ENCODE measurements at regions not wholly inside any gene's neighbourhood (a gene's known extent, or its start where the extent isn't known, plus 50 kb on each side); places are given as distances from the start of the nearest gene placed in this dataset.
"Not testable (repeated sequence)": the region's sequence is repeated elsewhere in the genome, so short reads cannot be mapped to it uniquely, and the experiment has no call there.

GRCh38 chr6:19694697-19695096, 142.5 kb upstream of the ID4 start:
- no peak for DNase-seq (ENCODE audit: low spot score)

GRCh38 chr6:19697744-19698290, 139.4 kb upstream of the ID4 start:
- peak; percentile 17 for DNase-seq (ENCODE audit: low spot score)

- DNase-seq (ENCODE audit: low spot score) = no peak
These were observed 137.2 kb upstream of the ID4 start for GRCh38 chr6:19699932-19700331.

GRCh38 chr6:19705606-19706005, 131.6 kb upstream of the ID4 start:
- DNase-seq (ENCODE audit: low spot score) = no peak

GRCh38 chr6:19712012-19712688, 125.0 kb upstream of the ID4 start:
- no peak for DNase-seq (ENCODE audit: low spot score)

GRCh38 chr6:19712998-19713397, 124.2 kb upstream of the ID4 start:
- DNase-seq (ENCODE audit: low spot score) = no peak

- DNase-seq (ENCODE audit: low spot score) = no peak
These were observed 123.8 kb upstream of the ID4 start for GRCh38 chr6:19713411-19713810.

GRCh38 chr6:19713984-19714383, 123.2 kb upstream of the ID4 start:
- no peak for DNase-seq (ENCODE audit: low spot score)

GRCh38 chr6:19714434-19715166, 122.6 kb upstream of the ID4 start:
- DNase-seq (ENCODE audit: low spot score) = no peak

- DNase-seq (ENCODE audit: low spot score) = no peak
These were observed 122.0 kb upstream of the ID4 start for GRCh38 chr6:19715167-19715551.

- no peak for DNase-seq (ENCODE audit: low spot score)
These were observed 117.5 kb upstream of the ID4 start for GRCh38 chr6:19719691-19720128.

GRCh38 chr6:19721766-19722377, 115.3 kb upstream of the ID4 start:
- DNase-seq (ENCODE audit: low spot score) = no peak

- DNase-seq (ENCODE audit: low spot score) = no peak
These were observed 114.2 kb upstream of the ID4 start for GRCh38 chr6:19722999-19723398.

- DNase-seq (ENCODE audit: low spot score) = no peak
These were observed 113.6 kb upstream of the ID4 start for GRCh38 chr6:19723545-19723944.

GRCh38 chr6:19725436-19725835, 111.7 kb upstream of the ID4 start:
- DNase-seq (ENCODE audit: low spot score) = not testable (repeated sequence)

GRCh38 chr6:19731282-19731681, 105.9 kb upstream of the ID4 start:
- DNase-seq (ENCODE audit: low spot score) = no peak

- no peak for DNase-seq (ENCODE audit: low spot score)
These were observed 103.1 kb upstream of the ID4 start for GRCh38 chr6:19734061-19734460.

GRCh38 chr6:19734519-19734918, 102.7 kb upstream of the ID4 start:
- DNase-seq (ENCODE audit: low spot score) = no peak

- no peak for DNase-seq (ENCODE audit: low spot score)
These were observed 101.1 kb upstream of the ID4 start for GRCh38 chr6:19736066-19736465.

GRCh38 chr6:19738010-19738409, 99.2 kb upstream of the ID4 start:
- no peak for DNase-seq (ENCODE audit: low spot score)

- no peak for DNase-seq (ENCODE audit: low spot score)
These were observed 87.4 kb upstream of the ID4 start for GRCh38 chr6:19749722-19750121.

- no peak for DNase-seq (ENCODE audit: low spot score)
These were observed 84.4 kb upstream of the ID4 start for GRCh38 chr6:19752746-19753145.

GRCh38 chr6:19753826-19754225, 83.3 kb upstream of the ID4 start:
- no peak for DNase-seq (ENCODE audit: low spot score)
